AG10803 (cell line): ENCODE measurements at regions not wholly inside any gene's neighbourhood (a gene's known extent, or its start where the extent isn't known, plus 50 kb on each side); places are given as distances from the start of the nearest gene placed in this dataset.
A peak's percentile ranks its signal among the peaks of the same experiment; 100 is the strongest.

ENCODE experiments used
- DNase-seq: peaks from one replicate; pipeline ENCODE4 v3.0.0; 2010; ENCODE audit warnings: low read depth
- H3K4me3 ChIP-seq: 2 replicates; pipeline ENCODE4 v1.5.1; 2011; ENCODE audit warnings: mild to moderate bottlenecking, low read length, control low read depth
- TF ChIP-seq, protein P1 (sequence below): conservative IDR thresholded peaks from 2 replicates; pipeline ENCODE4 v1.5.1; 2011; ENCODE audit warnings: mild to moderate bottlenecking, low read length, control low read depth, inconsistent platforms

DNA sequence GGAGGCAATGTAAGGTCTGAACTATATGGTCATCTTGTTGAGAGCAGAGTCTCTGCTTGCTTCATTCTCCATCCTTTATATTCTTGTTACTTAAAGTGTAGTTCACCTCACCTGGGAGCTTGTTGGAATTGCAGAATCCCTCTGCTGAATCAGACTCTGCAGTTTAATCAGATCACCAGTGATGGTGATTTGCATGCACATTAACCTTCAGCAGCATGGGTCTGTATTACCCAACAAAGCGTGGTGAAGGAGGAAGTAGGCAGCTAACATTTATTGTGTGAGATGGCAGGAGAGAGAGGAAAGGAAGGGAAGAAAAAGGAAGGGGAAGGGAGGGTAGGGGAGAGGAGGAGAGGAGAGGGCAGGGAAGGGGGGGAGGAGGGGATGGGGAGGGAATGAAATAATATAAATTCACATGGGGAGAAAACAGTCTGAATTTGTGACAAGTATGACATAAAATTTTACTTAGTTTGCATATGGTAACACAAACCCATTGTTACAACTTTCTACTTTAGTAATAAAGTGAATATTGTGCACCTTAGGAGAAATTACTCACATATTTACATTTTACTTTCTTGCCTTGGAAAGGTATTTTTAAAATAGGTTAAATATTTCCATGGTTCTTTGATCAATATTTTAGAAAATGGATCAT, 740.7 kb downstream of the DHX35 start:
- H3K4me3 ChIP-seq: no peak overlapping the region
- DNase-seq: no peak
- TF ChIP-seq, protein P1, sequence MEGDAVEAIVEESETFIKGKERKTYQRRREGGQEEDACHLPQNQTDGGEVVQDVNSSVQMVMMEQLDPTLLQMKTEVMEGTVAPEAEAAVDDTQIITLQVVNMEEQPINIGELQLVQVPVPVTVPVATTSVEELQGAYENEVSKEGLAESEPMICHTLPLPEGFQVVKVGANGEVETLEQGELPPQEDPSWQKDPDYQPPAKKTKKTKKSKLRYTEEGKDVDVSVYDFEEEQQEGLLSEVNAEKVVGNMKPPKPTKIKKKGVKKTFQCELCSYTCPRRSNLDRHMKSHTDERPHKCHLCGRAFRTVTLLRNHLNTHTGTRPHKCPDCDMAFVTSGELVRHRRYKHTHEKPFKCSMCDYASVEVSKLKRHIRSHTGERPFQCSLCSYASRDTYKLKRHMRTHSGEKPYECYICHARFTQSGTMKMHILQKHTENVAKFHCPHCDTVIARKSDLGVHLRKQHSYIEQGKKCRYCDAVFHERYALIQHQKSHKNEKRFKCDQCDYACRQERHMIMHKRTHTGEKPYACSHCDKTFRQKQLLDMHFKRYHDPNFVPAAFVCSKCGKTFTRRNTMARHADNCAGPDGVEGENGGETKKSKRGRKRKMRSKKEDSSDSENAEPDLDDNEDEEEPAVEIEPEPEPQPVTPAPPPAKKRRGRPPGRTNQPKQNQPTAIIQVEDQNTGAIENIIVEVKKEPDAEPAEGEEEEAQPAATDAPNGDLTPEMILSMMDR: no peak

DNA sequence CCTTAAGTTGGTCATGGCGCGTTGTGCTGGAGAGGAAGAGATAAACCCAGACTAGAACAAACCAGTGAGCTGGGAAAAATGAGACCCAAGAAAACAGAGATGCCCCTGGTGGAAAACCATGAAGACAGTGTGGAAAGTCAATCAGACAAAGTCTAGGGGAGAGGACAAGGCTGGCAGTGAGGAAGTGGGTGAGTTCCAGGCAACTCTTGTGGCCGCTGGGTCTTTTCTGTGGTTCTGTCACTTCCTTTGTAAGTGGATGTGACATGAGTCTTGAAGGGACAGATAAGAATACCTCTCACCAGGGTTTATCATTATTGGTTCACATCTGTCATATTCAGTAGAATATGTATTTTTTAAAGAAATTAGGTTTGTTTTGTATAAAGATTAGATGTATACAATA, 738.4 kb downstream of the DHX35 start:
- TF ChIP-seq, protein P1: no peak
- H3K4me3 ChIP-seq: no peak overlapping the region
- DNase-seq: no peak

DNA sequence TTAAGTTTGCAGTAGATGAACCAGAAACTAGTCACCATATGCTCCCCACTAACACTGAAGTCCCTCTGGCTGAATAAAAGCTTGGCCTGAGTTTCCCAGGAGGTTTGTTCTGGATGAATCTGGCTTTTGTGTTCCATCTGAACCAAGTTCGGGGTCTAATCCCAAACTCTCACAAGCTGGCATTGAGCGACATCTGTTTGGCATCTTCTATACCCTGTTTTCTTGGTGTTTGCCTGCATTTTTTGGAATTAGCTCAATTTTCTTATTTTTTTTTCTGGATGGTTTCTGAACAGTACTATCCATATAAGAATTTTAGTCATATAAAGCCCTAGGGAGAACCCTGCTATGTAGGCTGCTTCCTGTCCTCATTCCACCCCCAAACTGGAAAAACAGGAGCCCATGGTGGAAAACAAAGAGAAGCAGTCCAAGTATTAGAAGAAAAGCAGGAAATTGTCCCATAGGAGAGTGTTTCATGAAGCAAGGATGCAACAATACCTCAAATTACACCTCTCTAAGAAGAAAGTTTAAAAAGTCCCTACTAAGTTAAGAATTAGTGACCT, 737.1 kb downstream of the DHX35 start:
- no peak overlapping the region for H3K4me3 ChIP-seq
- TF ChIP-seq, protein P1: no peak
- DNase-seq: no peak

DNA sequence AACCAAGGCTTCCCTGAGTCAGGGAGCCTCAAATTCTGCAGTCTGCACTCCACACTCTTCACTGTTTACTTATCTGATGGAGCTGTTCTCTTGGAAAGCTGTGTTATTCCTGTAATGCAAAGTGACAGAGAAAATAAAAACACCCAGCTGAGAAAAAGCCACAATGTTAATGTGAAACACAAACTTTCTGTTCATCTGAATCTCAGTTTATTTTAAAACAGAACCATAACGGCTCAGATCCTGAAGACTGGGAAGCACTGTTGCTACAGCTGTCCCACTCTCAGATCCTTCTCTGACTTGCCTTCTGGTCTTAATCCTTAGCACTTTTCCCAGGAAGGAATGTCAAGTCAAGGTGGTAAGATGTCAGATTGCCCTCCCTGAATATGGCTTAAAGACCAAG, 736.6 kb downstream of the DHX35 start:
- TF ChIP-seq, protein P1: no peak
- no peak overlapping the region for H3K4me3 ChIP-seq
- no peak for DNase-seq

DNA sequence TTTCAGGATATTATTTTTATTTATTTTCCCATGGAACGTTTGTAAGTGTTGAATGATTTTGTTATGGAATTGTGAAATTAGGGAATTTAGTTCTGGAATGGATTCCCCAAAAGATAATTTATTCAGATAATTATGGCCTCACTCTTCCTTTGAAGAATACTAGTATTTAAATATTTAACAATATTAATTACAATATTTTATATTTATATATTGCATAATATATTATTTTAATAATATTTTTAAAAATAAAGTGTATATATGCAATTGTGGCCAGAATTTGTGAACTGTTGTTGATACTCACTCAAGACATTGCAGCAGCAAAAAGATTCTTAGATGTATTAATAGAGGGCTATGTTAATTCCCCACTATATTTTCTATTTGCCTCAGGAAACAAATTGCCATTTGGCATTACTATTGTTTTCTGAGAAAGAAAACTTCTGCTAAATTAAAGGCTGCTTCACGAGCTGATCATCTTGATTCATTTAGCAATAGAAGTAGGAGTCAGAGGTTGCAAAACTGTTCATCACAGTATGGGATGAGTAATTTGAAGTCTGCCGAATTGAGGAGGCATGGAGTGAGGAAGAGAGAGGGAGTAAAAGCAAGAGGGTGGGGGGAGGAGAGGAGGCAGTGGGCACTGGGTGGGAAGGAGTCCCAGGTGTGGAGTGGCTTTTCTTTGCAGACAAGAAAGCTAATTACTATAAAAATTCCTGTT, 729.2 kb downstream of the DHX35 start:
- TF ChIP-seq, protein P1: no peak
- peak; percentile 24 for DNase-seq
- no peak overlapping the region for H3K4me3 ChIP-seq

DNA sequence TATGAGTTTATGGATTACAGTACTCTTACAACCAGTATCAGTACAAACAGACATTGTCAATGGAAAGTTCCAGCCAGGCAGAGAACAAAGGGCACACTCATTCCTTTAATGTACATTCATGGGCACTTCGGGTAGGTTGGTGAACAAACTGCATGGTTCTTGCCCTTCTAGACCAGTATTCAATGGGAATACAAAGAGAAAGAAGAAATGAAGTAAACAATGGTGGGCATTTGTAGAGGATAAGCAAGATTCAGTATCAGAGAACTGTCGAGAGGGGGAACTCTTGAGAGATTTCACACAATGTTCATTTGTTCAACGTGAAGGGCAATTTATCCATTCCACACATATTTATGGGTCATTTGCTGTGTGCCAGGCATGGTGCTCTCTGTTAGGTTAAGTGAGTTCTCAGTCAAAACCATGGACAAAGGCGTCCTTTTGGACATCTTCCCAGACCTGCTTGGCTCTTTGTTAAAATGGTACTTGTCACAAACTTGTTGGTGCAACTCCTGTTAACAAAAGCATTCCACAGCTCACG, 714.8 kb downstream of the DHX35 start:
- no peak overlapping the region for H3K4me3 ChIP-seq
- TF ChIP-seq, protein P1: peak; percentile 63
- peak; percentile 36 for DNase-seq

DNA sequence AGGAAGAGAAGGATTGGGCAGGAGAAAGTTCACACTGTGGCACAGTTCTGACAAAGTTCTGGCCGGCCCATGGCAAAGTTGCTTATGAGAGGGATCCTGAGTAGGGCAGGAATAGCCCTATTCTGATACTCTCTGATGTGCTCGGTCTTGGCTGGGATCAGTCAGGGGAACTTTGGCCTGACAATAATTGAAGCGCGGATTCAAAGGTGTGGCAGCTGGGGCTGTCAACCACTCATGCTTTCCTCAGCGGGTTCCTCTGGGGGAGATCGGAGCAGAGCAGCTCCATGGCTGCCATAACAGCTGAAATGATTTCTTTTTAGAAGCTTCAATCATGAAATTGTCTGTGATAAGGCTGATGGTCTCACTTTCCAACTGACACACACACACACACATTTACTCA, 714.1 kb downstream of the DHX35 start:
- TF ChIP-seq, protein P1: no peak
- H3K4me3 ChIP-seq: no peak overlapping the region
- no peak for DNase-seq
